ENCODE measurements at regions not wholly inside any gene's neighbourhood (a gene's known extent, or its start where the extent isn't known, plus 50 kb on each side); places are given as distances from the start of the nearest gene placed in this dataset.

- DNase-seq: no peak
Measured at GRCh38 chr10:89887830-89888229, 186.4 kb downstream of the KIF20B start.

- no peak for DNase-seq
Measured at GRCh38 chr10:89888321-89889070, 187.1 kb downstream of the KIF20B start.

GRCh38 chr10:89889606-89890005 lies 188.2 kb downstream of the KIF20B start:
- DNase-seq: no peak

- no peak for DNase-seq
Measured at GRCh38 chr10:89891006-89891535, 189.7 kb downstream of the KIF20B start.

GRCh38 chr10:89894051-89894450 lies 192.7 kb downstream of the KIF20B start:
- no peak for DNase-seq

GRCh38 chr10:89900554-89900953 lies 199.2 kb downstream of the KIF20B start:
- DNase-seq: no peak

- DNase-seq: no peak
Measured at GRCh38 chr10:89901895-89902294, 200.5 kb downstream of the KIF20B start.

GRCh38 chr10:89904755-89905154 lies 203.4 kb downstream of the KIF20B start:
- DNase-seq: no peak

- DNase-seq: no peak
Measured at GRCh38 chr10:89909752-89910151, 208.4 kb downstream of the KIF20B start.

- DNase-seq: no peak
Measured at GRCh38 chr10:89915021-89915420, 213.6 kb downstream of the KIF20B start.

- DNase-seq: no peak
Measured at GRCh38 chr10:89915968-89916367, 214.6 kb downstream of the KIF20B start.

GRCh38 chr10:89916468-89917215 lies 215.3 kb downstream of the KIF20B start:
- DNase-seq: no peak

GRCh38 chr10:89921403-89921802 lies 220.0 kb downstream of the KIF20B start:
- no peak for DNase-seq

GRCh38 chr10:89923661-89924060 lies 222.3 kb downstream of the KIF20B start:
- no peak for DNase-seq

- DNase-seq: no peak
Measured at GRCh38 chr10:89924261-89924660, 222.9 kb downstream of the KIF20B start.

GRCh38 chr10:89926736-89927135 lies 225.3 kb downstream of the KIF20B start:
- no peak for DNase-seq

GRCh38 chr10:89929282-89930026 lies 228.1 kb downstream of the KIF20B start:
- DNase-seq: no peak

- no peak for DNase-seq
Measured at GRCh38 chr10:89937494-89937893, 236.1 kb downstream of the KIF20B start.

- DNase-seq: no peak
Measured at GRCh38 chr10:89940076-89940475, 238.7 kb downstream of the KIF20B start.

- DNase-seq: no peak
Measured at GRCh38 chr10:89942217-89942616, 240.8 kb downstream of the KIF20B start.

GRCh38 chr10:89944138-89944537 lies 242.7 kb downstream of the KIF20B start:
- no peak for DNase-seq

GRCh38 chr10:89946106-89946505 lies 244.7 kb downstream of the KIF20B start:
- DNase-seq: no peak

GRCh38 chr10:89949496-89949895 lies 248.1 kb downstream of the KIF20B start:
- DNase-seq: no peak

Measured in hematopoietic multipotent progenitor cell treated with erythropoietin and hydrocortisone succinate and interleukin-3 and kit ligand, for 8 days (in vitro differentiated cells).